ENCODE measurements at regions not wholly inside any gene's neighbourhood (a gene's known extent, or its start where the extent isn't known, plus 50 kb on each side); places are given as distances from the start of the nearest gene placed in this dataset.

- TF ChIP-seq GATA3 (IDR thresholded peaks at IDR 0.05; ENCODE audit: low read depth, low read length), result no peak
- no peak for TF ChIP-seq GATA2 (IDR thresholded peaks at IDR 0.05; ENCODE audit: low read depth, low read length)
These were observed 165.4 kb upstream of the PLEKHG7 start for GRCh38 chr12:92537290-92537960.
